Activated CD4-positive, alpha-beta T cell treated with anti-CD3 and anti-CD28 coated beads for 36 hours (primary cell): ENCODE measurements at regions not wholly inside any gene's neighbourhood (a gene's known extent, or its start where the extent isn't known, plus 50 kb on each side); places are given as distances from the start of the nearest gene placed in this dataset.
"Not testable (repeated sequence)": the region's sequence is repeated elsewhere in the genome, so short reads cannot be mapped to it uniquely, and the experiment has no call there.

Experiments used
- ATAC-seq: fragments of 200-7000 bp; cut with Tn5 transposase; one replicate; pipeline ENCODE4 v1.10.0; 2021; ENCODE audit warnings: mild to moderate bottlenecking, moderate library complexity
- CTCF ChIA-PET: fragments of 350-600 bp; sonication (Branson Sonifier 250); formaldehyde crosslinking; loops from one replicate; lab custom pipeline; 2021; ENCODE audit warnings: antibody characterized with exemption; lab: Charles Lee
- POLR2A ChIA-PET: fragments of 350-600 bp; sonication (Branson Sonifier 250); formaldehyde crosslinking; loops from one replicate; lab custom pipeline; 2021; ENCODE audit warnings: antibody characterized with exemption, inconsistent platforms; lab: Charles Lee
- DNase-seq: peaks from one replicate; pipeline ENCODE4 v3.0.0-alpha.2; 2020
- H3K27ac Mint-ChIP-seq: one replicate; pipeline ENCODE4 v1.8.0; 2021; ENCODE audit warnings: mixed read lengths
- H3K27me3 Mint-ChIP-seq: one replicate; pipeline ENCODE4 v1.8.0; 2021; ENCODE audit warnings: mixed read lengths
- H3K36me3 Mint-ChIP-seq: one replicate; pipeline ENCODE4 v1.8.0; 2021; ENCODE audit warnings: low read depth, mixed read lengths
- H3K4me1 Mint-ChIP-seq: one replicate; pipeline ENCODE4 v1.8.0; 2021; ENCODE audit warnings: mixed read lengths
- H3K4me3 Mint-ChIP-seq: one replicate; pipeline ENCODE4 v1.8.0; 2021; ENCODE audit warnings: mild to moderate bottlenecking, moderate library complexity, mixed read lengths
- H3K9me3 Mint-ChIP-seq: one replicate; pipeline ENCODE4 v1.8.0; 2021; ENCODE audit warnings: low read depth, mixed read lengths
- intact Hi-C, 2 experiments: fragments of 100-400 bp; cut with DNase I in 1 of 2; cut with micrococcal nuclease in 1 of 2; formaldehyde crosslinking; loops; one replicate each; pipeline versions ENCODE4 v1.14.2 to v1.15.1; 2022 to 2024; cut with DNase I, micrococcal nuclease

- Mint-ChIP-seq H3K27me3 (peaks cover 6% of the 10 kb centered on the region), H3K4me1 (no peaks in the 10 kb centered on the region), H3K9me3 (no peaks in the 10 kb centered on the region), H3K27ac (no peak overlapping the region), H3K36me3 (no peaks in the 10 kb centered on the region), H3K4me3 (no peak overlapping the region)
- intact Hi-C loops: no loop called here
- ChIA-PET POLR2A (no interaction called here), CTCF (interaction anchor here (0.6 kb wide), 1 partner anchor 101 kb away, joined by 4 read pairs; no protein-coding TSS in a partner anchor)
- no peak for ATAC-seq
- DNase-seq: no peak
Observed at GRCh38 chr10:89979726-89980125, 278.3 kb downstream of the KIF20B start.

- H3K27me3 Mint-ChIP-seq: peaks cover 6% of the 10 kb centered on the region
- no peak overlapping the region for H3K4me3 Mint-ChIP-seq
- ATAC-seq (no peak), DNase-seq (no peak)
- intact Hi-C loops: no loop called here
- CTCF ChIA-PET: no interaction called here
- no peaks in the 10 kb centered on the region for H3K36me3 Mint-ChIP-seq
- H3K9me3 Mint-ChIP-seq: no peaks in the 10 kb centered on the region
- POLR2A ChIA-PET: no interaction called here
- H3K27ac Mint-ChIP-seq: no peak overlapping the region
- no peaks in the 10 kb centered on the region for H3K4me1 Mint-ChIP-seq
Observed at GRCh38 chr10:89980166-89980565, 278.8 kb downstream of the KIF20B start.

GRCh38 chr10:89981891-89982290 is 280.5 kb downstream of the KIF20B start:
- Mint-ChIP-seq H3K9me3 (no peaks in the 10 kb centered on the region), H3K27me3 (peaks cover 5% of the 10 kb centered on the region), H3K36me3 (no peaks in the 10 kb centered on the region), H3K4me1 (no peaks in the 10 kb centered on the region), H3K4me3 (no peak overlapping the region), H3K27ac (no peak overlapping the region)
- no peak for ATAC-seq
- DNase-seq: no peak
- POLR2A ChIA-PET: no interaction called here
- CTCF ChIA-PET: no interaction called here
- intact Hi-C loops: no loop called here

- ATAC-seq (no peak), DNase-seq (no peak)
- Mint-ChIP-seq H3K36me3 (no peaks in the 10 kb centered on the region), H3K4me1 (no peaks in the 10 kb centered on the region), H3K9me3 (no peaks in the 10 kb centered on the region), H3K27me3 (peaks cover 2% of the 10 kb centered on the region), H3K4me3 (no peak overlapping the region), H3K27ac (no peak overlapping the region)
- intact Hi-C loops: no loop called here
- ChIA-PET CTCF (interaction anchor here (1.1 kb wide), 1 partner anchor 10 kb away, joined by 3 read pairs; no protein-coding TSS in a partner anchor), POLR2A (interaction anchor here (0.6 kb wide), 1 partner anchor 10 kb away, joined by 4 read pairs; no protein-coding TSS in a partner anchor)
Observed at GRCh38 chr10:89985446-89985845, 284.1 kb downstream of the KIF20B start.

GRCh38 chr10:89988361-89988760 is 287.0 kb downstream of the KIF20B start:
- H3K9me3 Mint-ChIP-seq, H3K27me3 Mint-ChIP-seq, DNase-seq, H3K4me1 Mint-ChIP-seq, H3K4me3 Mint-ChIP-seq, CTCF ChIA-PET, H3K27ac Mint-ChIP-seq, POLR2A ChIA-PET, intact Hi-C loops, H3K36me3 Mint-ChIP-seq, ATAC-seq: not testable (repeated sequence)

- intact Hi-C loops: no loop called here
- no peak for ATAC-seq
- H3K9me3 Mint-ChIP-seq: peaks cover 2% of the 10 kb centered on the region
- H3K27ac Mint-ChIP-seq: no peak overlapping the region
- no peaks in the 10 kb centered on the region for H3K4me1 Mint-ChIP-seq
- POLR2A ChIA-PET: no interaction called here
- CTCF ChIA-PET: no interaction called here
- no peak overlapping the region for H3K4me3 Mint-ChIP-seq
- no peaks in the 10 kb centered on the region for H3K27me3 Mint-ChIP-seq
- DNase-seq: no peak
- no peaks in the 10 kb centered on the region for H3K36me3 Mint-ChIP-seq
Observed at GRCh38 chr10:89992575-89992974, 291.2 kb downstream of the KIF20B start.

- DNase-seq (no peak), ATAC-seq (no peak)
- Mint-ChIP-seq H3K9me3 (peaks cover 6% of the 10 kb centered on the region), H3K27ac (no peak overlapping the region), H3K4me3 (no peak overlapping the region), H3K36me3 (no peaks in the 10 kb centered on the region), H3K27me3 (no peaks in the 10 kb centered on the region), H3K4me1 (no peaks in the 10 kb centered on the region)
- ChIA-PET CTCF (no interaction called here), POLR2A (no interaction called here)
- intact Hi-C loops: no loop called here
Observed at GRCh38 chr10:90007226-90007625, 305.8 kb downstream of the KIF20B start.

- CTCF ChIA-PET, ATAC-seq, DNase-seq, H3K36me3 Mint-ChIP-seq, H3K27ac Mint-ChIP-seq, H3K4me3 Mint-ChIP-seq, H3K4me1 Mint-ChIP-seq, H3K9me3 Mint-ChIP-seq, intact Hi-C loops, H3K27me3 Mint-ChIP-seq, POLR2A ChIA-PET: not testable (repeated sequence)
Observed at GRCh38 chr10:90011281-90011680, 309.9 kb downstream of the KIF20B start.

- ATAC-seq (no peak), DNase-seq (no peak)
- H3K36me3 Mint-ChIP-seq: no peaks in the 10 kb centered on the region
- H3K4me3 Mint-ChIP-seq: no peak overlapping the region
- peaks cover 4% of the 10 kb centered on the region for H3K27me3 Mint-ChIP-seq
- CTCF ChIA-PET: interaction anchor here (0.6 to 0.7 kb wide), 2 partner anchors 16 to 165 kb away, joined by 3 read pairs; no protein-coding TSS in a partner anchor
- intact Hi-C loops: no loop called here
- POLR2A ChIA-PET: no interaction called here
- H3K9me3 Mint-ChIP-seq: no peaks in the 10 kb centered on the region
- no peak overlapping the region for H3K27ac Mint-ChIP-seq
- H3K4me1 Mint-ChIP-seq: no peaks in the 10 kb centered on the region
Observed at GRCh38 chr10:90018819-90019218, 317.4 kb downstream of the KIF20B start.

- CTCF ChIA-PET: no interaction called here
- intact Hi-C loops: no loop called here
- H3K36me3 Mint-ChIP-seq: no peaks in the 10 kb centered on the region
- H3K4me3 Mint-ChIP-seq: no peak overlapping the region
- DNase-seq (no peak), ATAC-seq (no peak)
- POLR2A ChIA-PET: no interaction called here
- H3K9me3 Mint-ChIP-seq: no peaks in the 10 kb centered on the region
- H3K27ac Mint-ChIP-seq: no peak overlapping the region
- H3K27me3 Mint-ChIP-seq: peaks cover 5% of the 10 kb centered on the region
- H3K4me1 Mint-ChIP-seq: no peaks in the 10 kb centered on the region
Observed at GRCh38 chr10:90020506-90020905, 319.1 kb downstream of the KIF20B start.

- Mint-ChIP-seq H3K36me3 (no peaks in the 10 kb centered on the region), H3K9me3 (no peaks in the 10 kb centered on the region), H3K27me3 (peaks cover 6% of the 10 kb centered on the region), H3K4me1 (no peaks in the 10 kb centered on the region), H3K4me3 (no peak overlapping the region), H3K27ac (no peak overlapping the region)
- intact Hi-C loops: no loop called here
- POLR2A ChIA-PET: no interaction called here
- DNase-seq (no peak), ATAC-seq (no peak)
- CTCF ChIA-PET: no interaction called here
Observed at GRCh38 chr10:90023950-90024349, 322.6 kb downstream of the KIF20B start.

GRCh38 chr10:90028312-90028711 is 326.9 kb downstream of the KIF20B start:
- ATAC-seq (no peak), DNase-seq (no peak)
- H3K27me3 Mint-ChIP-seq: peaks cover 4% of the 10 kb centered on the region
- CTCF ChIA-PET: interaction anchor here (0.6 kb wide), 1 partner anchor 76 kb away, joined by 3 read pairs; no protein-coding TSS in a partner anchor
- no peaks in the 10 kb centered on the region for H3K36me3 Mint-ChIP-seq
- POLR2A ChIA-PET: interaction anchor here (0.6 kb wide), 1 partner anchor 231 kb away, joined by 3 read pairs; no protein-coding TSS in a partner anchor
- H3K27ac Mint-ChIP-seq: no peak overlapping the region
- no peaks in the 10 kb centered on the region for H3K4me1 Mint-ChIP-seq
- intact Hi-C loops: no loop called here
- H3K9me3 Mint-ChIP-seq: no peaks in the 10 kb centered on the region
- H3K4me3 Mint-ChIP-seq: no peak overlapping the region
